HFF-Myc (cell line): ENCODE measurements at regions not wholly inside any gene's neighbourhood (a gene's known extent, or its start where the extent isn't known, plus 50 kb on each side); places are given as distances from the start of the nearest gene placed in this dataset.

Experiments used
- DNase-seq: peaks from one replicate; pipeline ENCODE4 v3.0.0-alpha.2; 2011; ENCODE audit warnings: low read depth; ENCODE audit errors: extremely low read depth
- H3K4me3 ChIP-seq: replicated peaks from 2 replicates; pipeline ENCODE4 v1.5.1; 2011; ENCODE audit warnings: low read depth, mild to moderate bottlenecking, control low read depth, low read length
- TF ChIP-seq, protein P1 (sequence below): IDR thresholded peaks from 2 replicates; pipeline ENCODE4 v1.5.1; 2012; ENCODE audit warnings: mild to moderate bottlenecking, low read depth, low read length, control low read depth; ENCODE audit errors: missing control alignments

DNA sequence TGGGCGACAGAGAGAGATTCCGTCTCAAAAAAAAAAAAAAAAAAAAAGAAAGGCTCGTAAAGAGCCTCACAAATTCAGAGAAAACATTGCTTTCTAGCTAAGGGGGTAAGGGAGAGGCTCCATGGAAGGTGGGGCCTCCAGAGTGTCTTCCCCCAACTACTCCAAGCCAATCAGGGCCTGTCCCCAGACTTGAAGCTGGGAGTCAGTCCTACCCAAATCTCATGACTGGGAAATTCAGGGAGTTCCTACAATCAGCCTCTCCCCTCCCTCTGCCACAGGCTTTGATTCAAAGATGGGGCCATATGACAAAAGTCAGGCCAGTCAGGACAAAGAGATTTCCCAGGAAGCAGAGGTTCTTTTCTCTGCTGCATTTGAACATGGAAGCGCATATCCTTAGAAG lies 63.0 kb upstream of the NUP160 start:
- TF ChIP-seq, protein P1, sequence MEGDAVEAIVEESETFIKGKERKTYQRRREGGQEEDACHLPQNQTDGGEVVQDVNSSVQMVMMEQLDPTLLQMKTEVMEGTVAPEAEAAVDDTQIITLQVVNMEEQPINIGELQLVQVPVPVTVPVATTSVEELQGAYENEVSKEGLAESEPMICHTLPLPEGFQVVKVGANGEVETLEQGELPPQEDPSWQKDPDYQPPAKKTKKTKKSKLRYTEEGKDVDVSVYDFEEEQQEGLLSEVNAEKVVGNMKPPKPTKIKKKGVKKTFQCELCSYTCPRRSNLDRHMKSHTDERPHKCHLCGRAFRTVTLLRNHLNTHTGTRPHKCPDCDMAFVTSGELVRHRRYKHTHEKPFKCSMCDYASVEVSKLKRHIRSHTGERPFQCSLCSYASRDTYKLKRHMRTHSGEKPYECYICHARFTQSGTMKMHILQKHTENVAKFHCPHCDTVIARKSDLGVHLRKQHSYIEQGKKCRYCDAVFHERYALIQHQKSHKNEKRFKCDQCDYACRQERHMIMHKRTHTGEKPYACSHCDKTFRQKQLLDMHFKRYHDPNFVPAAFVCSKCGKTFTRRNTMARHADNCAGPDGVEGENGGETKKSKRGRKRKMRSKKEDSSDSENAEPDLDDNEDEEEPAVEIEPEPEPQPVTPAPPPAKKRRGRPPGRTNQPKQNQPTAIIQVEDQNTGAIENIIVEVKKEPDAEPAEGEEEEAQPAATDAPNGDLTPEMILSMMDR = no peak
- H3K4me3 ChIP-seq = no peak overlapping the region
- DNase-seq = no peak

DNA sequence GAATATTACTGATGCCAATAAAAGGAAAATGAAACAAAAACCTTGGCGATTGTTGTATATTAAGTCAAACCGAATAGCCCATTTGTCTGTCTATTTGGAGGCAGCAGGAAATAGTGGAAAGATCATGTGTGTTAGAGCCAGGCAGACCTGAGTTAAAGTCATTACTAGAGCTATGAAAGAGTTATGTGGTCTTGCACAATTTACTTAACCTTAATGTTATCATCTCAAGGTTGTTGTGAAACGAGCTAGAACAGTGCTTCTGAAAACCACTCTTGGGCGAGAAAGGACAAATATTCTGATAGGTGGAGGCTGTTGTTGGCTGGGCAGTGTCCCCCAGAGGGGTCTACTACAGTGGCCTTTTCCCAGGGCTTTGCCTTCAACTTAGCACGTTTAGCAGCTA lies 60.0 kb upstream of the NUP160 start:
- H3K4me3 ChIP-seq = no peak overlapping the region
- no peak for DNase-seq
- TF ChIP-seq, protein P1 = no peak

DNA sequence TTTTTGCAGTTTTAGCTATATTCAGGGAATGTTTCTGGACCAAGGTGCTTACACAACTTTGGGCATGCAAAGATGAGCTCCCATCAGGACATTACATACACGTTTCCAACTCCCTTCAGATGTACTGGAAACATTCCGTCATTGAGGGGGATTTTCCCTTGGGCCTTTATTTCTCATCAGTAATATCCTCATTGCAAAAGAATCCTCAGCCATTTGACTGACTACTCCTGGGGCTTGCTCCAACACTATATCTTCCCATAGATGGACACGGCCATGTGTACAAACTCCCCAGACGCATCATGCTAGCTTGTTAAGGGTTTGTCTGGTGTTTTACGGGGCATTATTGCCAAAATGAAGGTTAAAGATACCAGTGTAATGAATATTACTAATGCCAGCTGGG lies 59.3 kb upstream of the NUP160 start:
- TF ChIP-seq, protein P1 = no peak
- no peak overlapping the region for H3K4me3 ChIP-seq
- no peak for DNase-seq

DNA sequence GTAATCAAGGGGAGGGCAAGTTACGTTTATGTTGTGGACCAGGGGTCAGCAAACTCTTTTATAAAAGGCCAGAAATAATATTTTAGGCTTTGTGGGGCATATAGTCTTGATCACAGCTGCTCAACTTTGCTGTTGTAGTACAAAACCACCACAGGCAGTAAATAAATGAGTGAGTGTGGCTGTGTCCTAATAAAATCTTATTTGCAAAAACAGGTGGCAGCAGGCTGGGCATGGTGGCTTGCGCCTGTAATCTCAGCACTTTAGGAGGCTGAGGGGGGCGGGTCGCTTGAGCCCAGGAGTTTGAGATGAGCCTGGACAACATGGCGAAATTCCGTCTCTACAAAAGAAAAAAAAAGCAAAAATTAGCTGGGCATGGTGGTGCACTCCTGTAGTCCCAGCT lies 57.9 kb upstream of the NUP160 start:
- TF ChIP-seq, protein P1 = no peak
- no peak for DNase-seq
- no peak overlapping the region for H3K4me3 ChIP-seq

DNA sequence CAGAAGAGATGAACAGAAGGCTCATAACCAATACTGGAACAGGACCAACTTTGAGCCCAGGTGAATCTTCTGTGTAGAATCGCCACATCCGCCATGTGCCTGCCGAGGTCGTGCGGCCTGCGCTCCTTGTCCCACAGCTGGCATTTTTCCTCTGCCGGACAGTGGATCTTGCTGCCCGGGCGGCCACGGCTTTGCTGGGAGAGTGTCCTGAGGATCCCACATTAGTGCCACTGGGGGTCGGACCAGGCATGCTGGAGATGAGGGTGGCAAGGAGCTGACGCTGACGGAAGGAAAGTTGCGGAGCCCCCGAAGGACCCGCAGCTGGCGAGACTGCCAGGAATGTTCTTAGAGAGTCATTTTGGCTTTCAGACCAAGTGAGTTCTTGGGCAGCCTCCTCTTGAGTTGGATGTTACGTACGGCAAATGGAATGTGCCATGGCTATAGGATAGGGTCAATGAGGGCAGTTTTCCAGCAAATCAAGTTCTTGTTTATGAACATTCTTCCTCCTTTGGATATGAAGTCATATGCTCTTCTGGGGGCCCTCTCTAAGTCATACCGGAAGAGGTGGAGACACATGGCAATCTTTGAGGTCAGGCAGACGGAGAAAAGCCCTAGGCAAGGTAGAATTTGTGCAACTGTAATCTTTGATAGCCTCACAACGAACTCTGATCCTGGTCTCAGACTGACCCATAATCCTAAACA lies 57.4 kb upstream of the NUP160 start:
- H3K4me3 ChIP-seq = no peak overlapping the region
- DNase-seq = no peak
- TF ChIP-seq, protein P1 = no peak

DNA sequence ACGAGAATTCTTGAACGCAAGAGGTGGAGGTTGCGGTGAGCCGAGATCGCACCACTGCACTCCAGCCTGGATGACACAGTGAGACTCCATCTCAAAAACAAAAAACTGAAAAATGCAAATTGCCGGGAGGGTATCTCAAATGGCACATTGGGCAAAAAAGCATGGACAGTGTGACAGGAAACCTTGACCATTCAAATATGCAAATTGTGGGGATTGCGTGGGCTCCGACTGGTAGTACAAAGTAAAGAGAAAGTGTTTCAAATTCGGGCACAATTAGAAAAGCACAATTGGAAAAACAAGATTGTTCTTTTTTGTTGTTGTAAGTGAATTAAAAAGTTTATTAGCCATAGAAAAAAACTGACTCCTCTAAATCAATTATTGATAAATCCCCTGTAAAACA lies 56.7 kb upstream of the NUP160 start:
- TF ChIP-seq, protein P1 = no peak
- no peak for DNase-seq
- no peak overlapping the region for H3K4me3 ChIP-seq

DNA sequence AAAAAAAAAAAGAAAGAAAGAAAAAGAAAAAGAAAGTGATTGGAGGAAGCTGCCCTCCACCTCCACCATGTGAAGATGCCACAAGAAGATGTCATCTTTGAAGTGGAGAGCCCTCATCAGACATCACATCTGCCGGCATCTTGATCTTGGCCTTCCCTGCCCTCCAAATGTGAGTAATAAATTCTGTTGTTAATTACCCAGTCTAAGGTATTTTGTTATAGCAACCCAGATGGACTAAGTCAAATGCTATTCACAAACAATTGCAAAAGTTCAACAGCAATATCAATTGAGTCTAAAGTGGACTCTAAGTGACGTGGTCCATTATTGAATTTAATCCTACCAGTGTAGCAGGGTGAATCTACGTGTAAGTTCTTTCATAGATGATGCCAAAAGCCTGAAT lies 55.9 kb upstream of the NUP160 start:
- H3K4me3 ChIP-seq = no peak overlapping the region
- DNase-seq = no peak
- TF ChIP-seq, protein P1 = no peak
